GM12891 (cell line): ENCODE measurements at regions not wholly inside any gene's neighbourhood (a gene's known extent, or its start where the extent isn't known, plus 50 kb on each side); places are given as distances from the start of the nearest gene placed in this dataset.
A peak's percentile ranks its signal among the peaks of the same experiment; 100 is the strongest.

Experiments used
- DNase-seq: peaks from one replicate; pipeline ENCODE4 v3.0.0; 2011; ENCODE audit warnings: low spot score; ENCODE audit not compliant: insufficient read length
- FAIRE-seq: peaks from 2 replicates; lab custom pipeline; 2011; peaks lifted over from hg19 to GRCh38; lab: Jason Lieb, UNC
- PAX5 ChIP-seq: IDR thresholded peaks from 2 replicates; pipeline ENCODE4 v1.6.1; 2011; ENCODE audit warnings: low read length, moderate library complexity, mild to moderate bottlenecking; ENCODE audit not compliant: insufficient read depth, severe bottlenecking
- POLR2A ChIP-seq: IDR thresholded peaks from 2 replicates; pipeline ENCODE4 v1.6.1; 2011; ENCODE audit warnings: low read depth, low read length, control low read depth
- POLR2AphosphoS5 ChIP-seq: IDR thresholded peaks from 2 replicates; pipeline ENCODE4 v1.6.1; 2011; ENCODE audit warnings: low read depth, low read length, control low read depth
- POU2F2 ChIP-seq: IDR thresholded peaks from 2 replicates; pipeline ENCODE4 v1.6.1; 2011; ENCODE audit warnings: low read depth, mild to moderate bottlenecking, control low read depth, low read length, moderate library complexity
- SPI1 ChIP-seq: IDR thresholded peaks from 2 replicates; pipeline ENCODE4 v1.6.1; 2011; ENCODE audit warnings: low read depth, low read length, control low read depth
- TAF1 ChIP-seq: IDR thresholded peaks from 2 replicates; pipeline ENCODE4 v1.6.1; 2011; ENCODE audit warnings: low read depth, low read length, control low read depth

DNA sequence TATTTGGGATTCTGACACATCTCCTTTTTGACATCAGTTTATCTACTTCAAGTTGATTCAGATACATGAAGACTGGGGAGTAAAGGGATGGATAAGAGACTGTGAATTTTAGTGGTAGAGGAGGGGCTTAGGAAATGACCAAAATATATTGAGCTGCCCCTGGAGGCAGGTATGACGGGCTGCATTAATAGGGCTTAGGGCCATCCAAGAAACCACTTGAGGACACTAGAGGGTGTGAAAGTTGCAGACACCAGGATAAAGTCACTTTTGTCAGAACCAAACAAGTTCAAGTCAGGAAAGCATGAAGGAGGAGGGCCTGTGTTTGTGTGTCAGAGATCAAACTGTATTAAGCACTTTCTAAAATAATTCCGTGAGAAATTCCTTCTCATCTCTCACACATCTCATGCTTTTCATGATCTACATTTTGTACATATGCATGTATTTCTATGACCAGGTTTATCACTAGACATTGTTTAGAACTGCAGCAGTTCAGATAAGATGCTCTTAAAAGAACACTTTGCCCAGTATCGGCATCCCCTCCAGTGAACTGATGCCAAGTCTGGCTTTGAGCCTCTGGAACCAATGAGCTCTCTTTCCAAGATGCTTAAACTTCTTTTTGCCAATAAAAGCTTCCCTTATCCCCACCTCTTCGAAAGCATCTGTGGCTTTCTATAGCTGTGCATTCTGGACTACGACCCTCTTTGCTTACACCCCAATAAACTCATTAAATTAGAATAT is 136.9 kb downstream of the SLC38A1 start:
- FAIRE-seq (no peak), DNase-seq (no peak)
- no peak for TF ChIP-seq TAF1
- TF ChIP-seq POU2F2, result no peak
- no peak for TF ChIP-seq PAX5
- no peak for TF ChIP-seq POLR2A
- TF ChIP-seq SPI1, result no peak
- no peak for TF ChIP-seq POLR2AphosphoS5

GRCh38 chr12:46127656-46128055 is 137.3 kb upstream of the SCAF11 start:
- DNase-seq, result no peak
- FAIRE-seq, result no peak
- TF ChIP-seq POLR2A (no peak), SPI1 (no peak), PAX5 (no peak), TAF1 (no peak), POU2F2 (no peak), POLR2AphosphoS5 (no peak)

GRCh38 chr12:46126050-46126727 is 135.8 kb upstream of the SCAF11 start:
- DNase-seq (no peak), FAIRE-seq (no peak)
- TF ChIP-seq POLR2AphosphoS5, result no peak
- no peak for TF ChIP-seq TAF1
- no peak for TF ChIP-seq SPI1
- TF ChIP-seq PAX5, result no peak
- TF ChIP-seq POLR2A, result no peak
- TF ChIP-seq POU2F2, result no peak

GRCh38 chr12:46124848-46125619 is 134.7 kb upstream of the SCAF11 start:
- FAIRE-seq, result peak; percentile 35
- TF ChIP-seq POLR2A, result no peak
- peak; percentile 55 for TF ChIP-seq SPI1
- TF ChIP-seq POLR2AphosphoS5, result no peak
- no peak for DNase-seq

- FAIRE-seq (no peak), DNase-seq (no peak)
- TF ChIP-seq PAX5 (no peak), POLR2A (no peak), TAF1 (no peak), SPI1 (no peak), POLR2AphosphoS5 (no peak), POU2F2 (no peak)
Observed at GRCh38 chr12:46124132-46124847, 133.9 kb upstream of the SCAF11 start.

GRCh38 chr12:46112364-46112763 is 122.0 kb upstream of the SCAF11 start:
- no peak for DNase-seq
- TF ChIP-seq TAF1 (no peak), POLR2A (no peak), POU2F2 (no peak), POLR2AphosphoS5 (no peak), SPI1 (no peak), PAX5 (no peak)
- no peak for FAIRE-seq

DNA sequence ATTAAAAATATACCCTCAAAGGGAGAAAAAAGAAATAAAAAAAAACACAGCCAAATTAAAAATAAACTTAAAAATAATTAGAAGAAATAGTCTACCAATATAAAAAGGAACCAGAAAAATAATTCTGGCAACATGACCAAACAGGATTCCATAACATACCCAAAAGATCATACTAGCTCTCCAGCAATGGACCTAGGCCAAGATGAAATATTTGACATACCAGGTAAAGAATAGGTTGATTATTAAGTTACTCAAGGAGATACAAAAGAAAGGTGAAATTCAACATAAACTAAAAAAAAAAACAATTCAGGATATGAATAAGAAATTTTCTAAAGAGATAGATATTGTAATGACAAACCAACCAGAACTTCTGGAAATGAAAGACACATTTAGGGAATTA is 121.3 kb upstream of the SCAF11 start:
- FAIRE-seq (no peak), DNase-seq (no peak)
- TF ChIP-seq PAX5 (no peak), POLR2AphosphoS5 (no peak), POLR2A (no peak), SPI1 (no peak), TAF1 (no peak), POU2F2 (no peak)

DNA sequence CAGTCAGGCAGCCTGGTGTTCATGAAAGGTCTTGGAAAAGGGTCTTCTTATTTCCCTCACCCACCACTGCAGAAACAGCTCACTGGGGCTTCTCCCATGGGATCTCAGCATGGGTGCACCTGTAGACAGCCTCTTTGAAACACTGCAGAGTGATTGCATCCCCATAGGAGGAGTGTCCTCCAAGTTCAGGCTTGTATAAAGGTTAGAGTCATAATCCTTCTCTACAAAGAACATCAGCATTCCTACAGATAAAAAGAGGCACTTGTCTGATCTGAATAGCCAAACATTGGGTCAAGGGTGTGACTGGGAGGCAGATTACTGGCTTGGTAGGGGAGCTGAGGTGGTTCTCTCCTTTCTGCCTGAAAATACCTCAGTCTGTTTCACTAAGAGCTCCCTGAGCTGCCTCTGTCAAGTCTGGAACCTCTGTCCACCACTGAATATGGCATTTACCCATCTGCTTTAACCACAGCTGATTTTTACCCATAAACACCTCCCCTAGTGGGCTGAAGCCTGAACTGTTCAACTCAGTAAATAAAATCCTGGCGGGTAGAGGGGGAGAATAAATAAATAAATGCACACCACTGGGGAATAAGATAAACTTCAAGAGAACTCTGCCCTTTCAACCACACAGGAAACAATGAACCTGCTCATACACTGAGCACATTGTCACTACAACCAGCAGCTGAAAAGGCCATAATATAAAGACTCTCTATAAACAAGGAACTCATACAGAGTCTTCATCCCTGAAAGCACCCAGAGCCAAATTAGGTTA is 120.7 kb upstream of the SCAF11 start:
- FAIRE-seq (no peak), DNase-seq (no peak)
- no peak for TF ChIP-seq SPI1
- TF ChIP-seq TAF1, result no peak
- TF ChIP-seq POU2F2, result no peak
- TF ChIP-seq POLR2AphosphoS5, result no peak
- no peak for TF ChIP-seq POLR2A
- no peak for TF ChIP-seq PAX5

GRCh38 chr12:46110223-46110611 is 119.8 kb upstream of the SCAF11 start:
- DNase-seq (no peak), FAIRE-seq (peak; percentile 52)
- TF ChIP-seq POLR2A, result no peak
- TF ChIP-seq PAX5, result no peak
- no peak for TF ChIP-seq POLR2AphosphoS5
- no peak for TF ChIP-seq POU2F2
- no peak for TF ChIP-seq SPI1
- TF ChIP-seq TAF1, result no peak
